Adipocyte (in vitro differentiated cells): ENCODE measurements at regions not wholly inside any gene's neighbourhood (a gene's known extent, or its start where the extent isn't known, plus 50 kb on each side); places are given as distances from the start of the nearest gene placed in this dataset.

Experiments
- DNase-seq: peaks from one replicate; pipeline ENCODE4 v3.0.0-alpha.2; 2015; ENCODE audit warnings: low read depth
- H3K27me3 ChIP-seq: replicated peaks from 2 replicates; pipeline ENCODE4 v1.7.0; 2013; ENCODE audit warnings: mild to moderate bottlenecking, low read length, moderate library complexity; ENCODE audit not compliant: control insufficient read depth, insufficient read depth
- H3K36me3 ChIP-seq: 2 replicates; pipeline ENCODE4 v1.7.0; 2013; ENCODE audit warnings: low read length, mild to moderate bottlenecking, moderate library complexity; ENCODE audit not compliant: control insufficient read depth, insufficient read depth, severe bottlenecking
- H3K4me1 ChIP-seq: 2 replicates; pipeline ENCODE4 v1.7.0; 2013; ENCODE audit warnings: mild to moderate bottlenecking, low read length, moderate library complexity; ENCODE audit not compliant: control insufficient read depth, insufficient read depth
- H3K4me3 ChIP-seq: 2 replicates; pipeline ENCODE4 v1.7.0; 2013; ENCODE audit warnings: mild to moderate bottlenecking, low read length, moderate library complexity
- H3K9ac ChIP-seq: 2 replicates; pipeline ENCODE4 v1.7.0; 2013; ENCODE audit warnings: mild to moderate bottlenecking, low read length, moderate library complexity
- H3K9me3 ChIP-seq: 2 replicates; pipeline ENCODE4 v1.7.0; 2013; ENCODE audit warnings: mild to moderate bottlenecking, low read length, moderate library complexity; ENCODE audit not compliant: control insufficient read depth

DNA sequence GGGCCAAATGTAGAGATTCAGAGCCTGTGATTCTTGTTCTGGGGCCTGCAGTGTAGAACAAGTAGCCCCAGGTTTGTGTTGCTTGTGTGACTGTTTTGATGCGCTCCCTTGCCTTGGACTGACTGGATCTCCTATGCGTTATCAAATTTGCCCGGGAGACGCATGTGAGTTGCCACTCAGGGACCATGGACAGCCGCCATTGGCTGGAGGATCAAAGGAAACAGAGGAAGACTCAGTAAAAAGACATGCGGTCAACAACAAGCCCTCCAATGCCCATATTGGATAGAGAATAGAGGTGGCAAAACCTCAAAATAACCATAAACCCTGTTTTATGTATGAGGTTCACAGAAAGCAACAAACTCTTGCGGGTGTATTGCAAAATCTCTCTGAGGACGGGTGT is 327.5 kb upstream of the IGFBP7 start:
- Histone ChIP-seq H3K9ac (no peak overlapping the region), H3K4me3 (no peak overlapping the region), H3K9me3 (no peaks in the 10 kb centered on the region), H3K36me3 (no peaks in the 10 kb centered on the region), H3K4me1 (no peaks in the 10 kb centered on the region), H3K27me3 (peaks cover 23% of the 10 kb centered on the region)
- no peak for DNase-seq

DNA sequence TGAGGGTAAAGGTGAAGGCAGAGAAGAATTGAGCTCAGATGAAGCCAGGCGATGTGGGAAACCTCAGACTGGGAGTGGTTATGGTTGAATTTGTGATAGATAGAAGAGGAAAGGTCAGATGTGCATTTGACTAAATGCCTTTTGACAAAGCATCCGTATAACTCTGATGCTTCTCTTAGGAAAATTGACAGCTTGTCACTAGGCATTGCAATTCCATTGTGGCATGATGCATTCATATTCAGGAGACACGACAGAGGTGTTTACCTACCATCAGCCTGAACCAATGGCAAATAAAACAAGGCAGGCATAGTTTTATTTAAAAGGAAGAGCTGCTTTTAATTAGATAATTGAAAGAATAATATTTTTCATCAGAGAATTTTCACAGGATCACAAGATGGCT is 325.1 kb upstream of the IGFBP7 start:
- no peaks in the 10 kb centered on the region for H3K4me1 ChIP-seq

DNA sequence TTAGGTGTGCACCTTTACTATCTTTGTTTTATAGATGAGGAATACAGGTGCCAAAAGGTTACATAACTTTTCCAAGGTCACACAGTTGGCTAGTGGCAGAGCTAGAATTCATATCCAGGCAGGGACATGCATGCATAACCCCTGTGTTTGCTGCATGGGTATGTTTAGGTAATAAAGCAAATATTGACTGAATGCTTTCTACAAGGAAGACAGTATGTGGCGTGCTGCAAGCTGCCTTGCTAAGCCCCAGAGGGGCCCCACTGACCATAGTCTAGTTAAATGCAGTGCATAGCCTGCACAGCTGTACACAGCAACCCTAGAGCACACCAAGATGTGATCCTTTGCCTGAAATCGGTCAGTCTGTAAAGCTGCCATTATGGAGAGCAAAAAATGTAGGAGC is 320.5 kb upstream of the IGFBP7 start:
- Histone ChIP-seq H3K4me3 (no peak overlapping the region), H3K9me3 (no peaks in the 10 kb centered on the region), H3K4me1 (peaks cover 9% of the 10 kb centered on the region), H3K9ac (no peak overlapping the region), H3K27me3 (peaks cover 15% of the 10 kb centered on the region), H3K36me3 (no peaks in the 10 kb centered on the region)
- DNase-seq: no peak

More for the DNA sequence above, 325.1 kb upstream of the IGFBP7 start:
- Histone ChIP-seq H3K27me3 (peaks cover 12% of the 10 kb centered on the region), H3K36me3 (no peaks in the 10 kb centered on the region), H3K9ac (no peak overlapping the region), H3K9me3 (no peaks in the 10 kb centered on the region), H3K4me3 (no peak overlapping the region)
- no peak for DNase-seq

DNA sequence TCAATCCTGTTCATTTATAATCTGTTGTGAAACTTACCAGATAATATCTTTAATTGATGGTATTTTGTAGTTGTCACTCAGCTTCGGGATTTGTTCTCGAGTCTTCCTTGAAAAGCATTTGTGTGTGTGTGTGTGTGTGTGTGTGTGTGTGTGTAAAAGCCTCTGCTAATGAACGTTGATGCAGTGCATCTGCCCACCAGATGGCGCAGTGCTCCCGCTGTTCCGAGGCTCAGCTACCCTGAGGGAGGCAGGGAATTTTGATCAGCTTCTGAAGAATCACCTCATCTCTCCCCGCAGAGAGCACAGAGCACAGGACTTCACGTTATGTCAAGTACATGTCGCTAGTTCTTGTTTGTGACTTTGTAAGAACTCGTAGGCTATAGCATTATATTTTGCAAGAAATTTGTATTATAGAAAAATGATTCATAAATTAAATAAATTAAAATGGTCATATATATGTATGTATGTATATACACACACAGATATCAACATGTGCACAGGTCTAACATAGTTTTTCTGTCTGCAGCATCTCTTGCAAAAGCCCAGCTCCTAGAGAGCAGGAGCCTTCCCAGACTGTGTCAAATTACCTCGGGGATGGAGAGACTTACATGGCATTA is 316.7 kb upstream of the IGFBP7 start:
- Histone ChIP-seq H3K36me3 (no peaks in the 10 kb centered on the region), H3K9ac (no peak overlapping the region), H3K27me3 (peaks cover 10% of the 10 kb centered on the region)

DNA sequence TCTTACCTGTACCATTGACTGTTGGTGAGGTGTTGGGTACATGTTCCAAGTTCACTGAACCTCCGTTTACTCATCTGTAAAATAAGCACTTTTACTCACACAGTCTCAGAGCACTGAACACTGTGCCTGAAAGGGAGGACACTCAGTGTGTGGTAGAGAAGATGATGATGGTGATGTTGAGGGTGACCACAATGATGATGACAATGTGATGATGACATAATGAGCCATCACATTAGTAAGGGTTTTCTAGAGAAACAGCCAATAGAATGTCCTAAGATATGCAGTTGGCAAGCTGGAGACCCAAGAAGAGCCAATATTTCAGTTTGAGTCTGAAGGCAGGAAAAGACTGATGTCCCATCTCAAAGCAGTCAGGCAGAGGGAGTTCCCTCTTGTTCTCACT is 315.4 kb upstream of the IGFBP7 start:
- Histone ChIP-seq H3K36me3 (no peaks in the 10 kb centered on the region), H3K4me3 (no peak overlapping the region), H3K4me1 (peaks cover 28% of the 10 kb centered on the region), H3K9ac (no peak overlapping the region), H3K9me3 (no peaks in the 10 kb centered on the region), H3K27me3 (peaks cover 10% of the 10 kb centered on the region)
- no peak for DNase-seq

More for the DNA sequence above, 316.7 kb upstream of the IGFBP7 start:
- H3K9me3 ChIP-seq: no peaks in the 10 kb centered on the region
- peaks cover 28% of the 10 kb centered on the region for H3K4me1 ChIP-seq
- no peak overlapping the region for H3K4me3 ChIP-seq
- DNase-seq: peak; percentile 87

DNA sequence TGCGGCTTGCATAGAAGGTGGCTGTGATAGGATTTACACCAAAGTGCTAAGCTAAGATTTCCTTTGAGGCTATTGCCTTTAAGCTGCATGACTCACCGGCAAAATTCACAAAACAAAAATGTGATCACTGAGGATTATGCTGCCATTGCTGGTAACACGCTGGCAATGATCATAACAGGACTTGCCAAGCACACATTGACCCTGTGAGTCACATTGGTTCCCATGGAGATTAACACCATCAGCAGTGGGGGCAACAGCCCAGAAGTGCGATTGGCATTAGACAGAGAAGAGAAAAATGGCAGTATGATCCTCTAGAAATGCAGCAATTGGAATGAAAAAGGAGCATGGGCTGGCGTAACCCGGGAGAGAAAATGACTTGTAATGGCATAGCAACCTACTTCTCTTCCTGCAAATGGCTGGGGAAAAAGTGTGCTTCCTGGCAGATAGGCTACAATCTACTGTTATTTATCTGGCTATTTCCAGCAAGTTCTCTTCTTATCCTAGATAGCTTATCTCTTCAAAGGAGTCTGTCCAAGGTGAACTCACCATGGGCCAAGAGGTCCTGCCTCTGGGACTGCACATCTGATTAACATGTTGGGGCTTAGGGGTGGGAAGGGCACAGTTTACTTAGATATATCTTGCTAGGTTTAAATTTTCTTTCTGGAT is 314.2 kb upstream of the IGFBP7 start:
- H3K9me3 ChIP-seq: no peaks in the 10 kb centered on the region
- H3K4me1 ChIP-seq: peaks cover 28% of the 10 kb centered on the region
- H3K27me3 ChIP-seq: peaks cover 10% of the 10 kb centered on the region
- H3K9ac ChIP-seq: no peak overlapping the region
- H3K36me3 ChIP-seq: no peaks in the 10 kb centered on the region
- no peak overlapping the region for H3K4me3 ChIP-seq
- peak; percentile 65 for DNase-seq

DNA sequence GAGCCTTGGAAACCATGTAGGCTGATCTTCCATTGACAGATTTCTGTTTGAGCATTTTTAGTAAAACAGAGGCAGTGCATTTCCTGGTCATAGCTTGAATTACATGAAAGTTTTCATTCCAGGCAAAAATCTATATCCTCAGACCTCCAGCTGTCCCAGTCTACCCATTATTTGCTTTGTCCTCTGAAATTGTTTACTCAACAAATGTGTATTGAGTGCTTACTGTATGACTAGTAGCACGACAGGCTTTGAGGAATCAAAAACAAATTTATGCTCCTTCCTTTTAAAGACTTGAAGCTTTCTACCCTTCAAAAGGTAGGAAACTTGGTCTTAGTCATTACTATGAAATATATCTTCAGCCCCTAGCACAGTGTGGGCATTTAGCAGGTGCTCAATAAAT is 307.9 kb upstream of the IGFBP7 start:
- Histone ChIP-seq H3K9ac (no peak overlapping the region), H3K27me3 (peaks cover 6% of the 10 kb centered on the region), H3K36me3 (no peaks in the 10 kb centered on the region), H3K4me3 (no peak overlapping the region), H3K4me1 (no peaks in the 10 kb centered on the region), H3K9me3 (no peaks in the 10 kb centered on the region)
- DNase-seq: no peak

DNA sequence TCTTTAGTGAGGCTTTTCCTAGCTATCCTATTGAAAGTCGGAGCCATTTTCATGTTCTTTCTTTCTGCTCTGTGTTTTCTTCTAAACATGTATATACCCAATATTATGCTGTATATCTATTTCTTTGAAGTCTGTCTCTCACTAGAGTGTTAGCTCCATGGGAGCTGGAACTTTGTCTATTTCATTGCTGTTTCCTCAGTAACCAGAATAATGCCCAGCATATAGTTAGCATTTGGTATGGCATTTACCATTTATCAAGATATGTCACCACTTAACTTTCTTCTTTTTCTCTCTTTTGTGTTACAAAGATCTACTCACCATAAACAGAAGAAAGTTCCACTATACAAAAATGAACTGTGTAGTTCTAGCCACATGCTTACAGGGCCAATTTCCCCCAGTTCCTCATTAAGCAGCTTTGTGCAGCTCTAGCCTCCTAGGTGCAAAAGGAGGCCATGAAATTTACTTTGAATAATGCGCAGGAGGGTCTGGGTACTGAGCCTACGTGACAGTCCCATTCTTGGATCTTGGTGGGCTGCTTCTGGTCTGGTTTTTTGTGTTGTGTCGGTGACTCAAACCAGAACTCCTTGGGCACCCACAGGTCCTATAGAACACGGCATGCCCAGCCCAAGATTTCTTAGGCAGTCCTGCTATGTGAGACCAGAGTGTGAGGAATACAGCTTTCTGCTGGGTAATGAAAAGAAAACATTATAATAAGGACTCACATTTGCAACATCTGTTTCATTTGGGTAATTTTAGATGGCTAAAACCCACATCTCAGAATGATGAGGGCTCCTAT is 302.3 kb upstream of the IGFBP7 start:
- Histone ChIP-seq H3K9ac (no peak overlapping the region), H3K36me3 (no peaks in the 10 kb centered on the region)

DNA sequence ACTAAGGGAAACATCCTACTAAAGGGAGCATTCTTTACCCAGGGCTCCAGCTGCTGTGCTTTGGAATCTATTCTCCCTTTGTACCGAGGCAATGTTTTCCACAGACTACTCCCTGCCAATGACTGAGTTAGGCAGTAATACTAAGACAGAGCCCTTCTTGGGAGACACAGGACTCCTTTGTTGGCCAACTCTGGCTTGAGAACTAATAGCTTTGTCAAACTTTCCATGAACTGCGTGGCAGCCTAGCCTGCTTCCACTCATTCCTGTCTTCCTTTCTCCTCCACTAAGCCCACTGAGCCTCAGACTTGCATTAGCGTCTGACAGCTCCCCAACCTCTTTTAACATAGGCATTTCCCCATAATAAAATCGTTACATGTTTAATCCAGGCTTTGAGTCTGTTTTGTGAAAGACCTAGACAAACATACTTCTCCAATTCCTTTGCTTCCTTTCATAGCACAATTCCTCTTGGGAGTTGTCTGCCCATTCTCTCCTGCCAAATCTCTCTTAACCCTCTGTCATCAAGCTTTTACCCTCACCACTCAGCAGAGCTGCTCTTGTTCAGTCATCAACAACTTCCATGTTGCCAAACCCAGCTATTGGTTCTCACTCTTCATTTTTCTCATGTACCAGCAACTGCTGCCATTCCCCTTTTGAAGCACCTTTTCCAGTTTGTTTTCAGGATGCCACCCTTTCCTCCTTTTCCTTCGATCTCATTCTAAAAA is 300.3 kb upstream of the IGFBP7 start:
- peaks cover 9% of the 10 kb centered on the region for H3K4me1 ChIP-seq
- peaks cover 16% of the 10 kb centered on the region for H3K27me3 ChIP-seq
- H3K4me3 ChIP-seq: no peak overlapping the region
- H3K9ac ChIP-seq: no peak overlapping the region
- no peaks in the 10 kb centered on the region for H3K36me3 ChIP-seq
- no peaks in the 10 kb centered on the region for H3K9me3 ChIP-seq
- DNase-seq: peak; percentile 84

More for the DNA sequence above, 302.3 kb upstream of the IGFBP7 start:
- Histone ChIP-seq H3K4me1 (peaks cover 9% of the 10 kb centered on the region), H3K9me3 (no peaks in the 10 kb centered on the region), H3K4me3 (no peak overlapping the region), H3K27me3 (peaks cover 16% of the 10 kb centered on the region)
- no peak for DNase-seq

DNA sequence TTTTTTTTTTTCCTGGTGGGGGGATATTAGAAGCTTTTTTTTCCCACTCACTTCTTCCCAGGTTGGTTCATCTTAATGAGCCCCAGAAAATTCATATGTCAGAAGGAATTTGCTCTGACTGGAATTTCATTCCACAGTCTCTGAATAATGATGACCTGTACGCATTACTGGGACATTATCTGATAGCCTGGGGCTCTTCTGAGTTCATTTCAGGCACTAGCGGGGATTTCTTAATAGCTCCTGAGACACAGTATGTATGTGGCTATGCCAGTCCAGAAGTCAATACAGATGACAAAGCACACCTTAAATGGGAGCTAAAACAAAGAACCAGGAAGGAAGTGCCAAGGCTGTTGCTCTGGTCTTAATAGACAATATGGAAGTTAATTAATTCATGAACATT is 295.2 kb upstream of the IGFBP7 start:
- Histone ChIP-seq H3K4me3 (no peak overlapping the region), H3K4me1 (peaks cover 7% of the 10 kb centered on the region), H3K9me3 (peaks cover 7% of the 10 kb centered on the region), H3K36me3 (no peaks in the 10 kb centered on the region), H3K9ac (no peak overlapping the region), H3K27me3 (no peaks in the 10 kb centered on the region)
- peak; percentile 78 for DNase-seq

DNA sequence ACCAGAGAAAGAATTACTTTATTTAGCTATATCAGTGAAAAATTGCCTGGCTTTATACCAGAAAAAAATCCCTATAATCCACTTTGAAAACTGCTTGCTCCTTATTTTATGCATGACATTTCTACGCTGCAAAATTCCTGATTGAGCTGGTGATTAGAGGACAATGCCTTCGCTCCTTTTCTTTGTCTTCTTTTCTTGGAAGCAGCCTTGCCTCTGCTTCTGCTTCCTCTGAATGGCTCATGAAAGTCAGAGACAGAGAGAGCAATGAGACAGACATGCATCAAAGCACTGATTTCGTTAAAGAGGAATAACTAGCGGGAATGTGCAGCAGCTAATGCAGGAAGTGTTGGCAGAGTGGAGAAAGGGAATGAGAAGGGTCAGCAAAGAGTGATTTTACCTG is 294.3 kb upstream of the IGFBP7 start:
- DNase-seq: no peak

More for the DNA sequence above, 294.3 kb upstream of the IGFBP7 start:
- Histone ChIP-seq H3K4me3 (no peak overlapping the region), H3K27me3 (no peaks in the 10 kb centered on the region), H3K9ac (no peak overlapping the region), H3K9me3 (peaks cover 7% of the 10 kb centered on the region), H3K4me1 (no peaks in the 10 kb centered on the region), H3K36me3 (no peaks in the 10 kb centered on the region)
